ENCODE measurements at regions not wholly inside any gene's neighbourhood (a gene's known extent, or its start where the extent isn't known, plus 50 kb on each side); places are given as distances from the start of the nearest gene placed in this dataset.
A peak's percentile ranks its signal among the peaks of the same experiment; 100 is the strongest.

DNA sequence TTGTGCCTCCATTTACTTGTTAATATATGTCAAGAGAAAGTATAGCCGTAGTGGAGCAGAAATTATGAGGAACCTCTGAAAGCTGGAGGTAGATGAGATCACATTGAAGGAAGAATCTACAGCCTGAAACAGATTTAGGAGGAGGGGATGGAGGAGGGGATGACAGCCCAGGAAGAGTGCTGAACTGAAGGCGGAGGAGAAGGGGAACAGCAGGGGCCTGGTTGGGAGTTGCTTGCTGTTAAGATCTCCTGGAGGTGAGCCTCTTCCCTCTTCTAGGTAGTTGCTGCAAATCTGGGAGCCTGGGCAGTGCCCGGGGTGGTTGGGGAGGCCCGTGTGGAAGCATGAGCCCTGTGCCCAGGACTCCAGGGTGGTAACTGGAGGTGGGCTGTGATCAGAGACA is 111.8 kb upstream of the SEMA6A start:
- DNase-seq (ENCODE audit: low spot score): no peak

DNA sequence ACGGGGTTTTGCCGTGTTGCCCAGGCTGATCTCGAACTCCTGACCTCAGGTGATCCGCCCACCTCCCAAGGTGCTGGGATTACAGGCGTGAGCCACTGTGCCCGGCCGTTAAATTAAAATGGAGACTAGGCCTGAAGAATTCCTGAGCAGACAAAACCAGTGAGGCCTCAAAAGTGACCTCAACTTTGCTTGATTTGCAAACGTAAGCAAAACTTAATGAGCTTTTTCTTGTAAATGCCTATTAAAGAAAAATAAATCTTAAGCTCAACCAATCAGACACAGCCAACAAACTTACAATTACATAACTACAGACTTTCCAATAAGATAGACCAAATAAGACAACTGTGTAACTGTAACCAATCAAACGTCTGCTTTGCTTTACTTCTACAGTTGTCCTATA is 111.3 kb upstream of the SEMA6A start:
- DNase-seq (ENCODE audit: low spot score): no peak

DNA sequence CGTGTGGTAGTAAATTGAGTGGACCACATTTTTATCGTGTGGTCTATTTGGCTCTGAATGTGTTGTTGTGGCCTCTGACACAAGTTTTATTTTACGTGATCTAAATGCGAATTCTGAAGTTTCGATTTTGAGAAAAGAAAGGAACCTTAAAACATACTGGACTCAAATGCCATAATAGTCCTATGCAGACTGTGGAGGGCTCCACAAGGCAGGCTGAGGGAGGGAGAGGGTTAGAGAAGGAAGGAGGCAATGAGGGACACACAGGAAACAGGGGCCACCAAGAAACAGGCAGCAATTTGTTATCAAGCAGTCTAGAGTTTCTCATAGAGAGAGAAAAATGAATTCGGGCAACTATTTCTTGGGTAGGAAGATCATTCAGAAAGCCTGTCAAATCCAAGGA is 110.4 kb upstream of the SEMA6A start:
- DNase-seq (ENCODE audit: low spot score): no peak

DNA sequence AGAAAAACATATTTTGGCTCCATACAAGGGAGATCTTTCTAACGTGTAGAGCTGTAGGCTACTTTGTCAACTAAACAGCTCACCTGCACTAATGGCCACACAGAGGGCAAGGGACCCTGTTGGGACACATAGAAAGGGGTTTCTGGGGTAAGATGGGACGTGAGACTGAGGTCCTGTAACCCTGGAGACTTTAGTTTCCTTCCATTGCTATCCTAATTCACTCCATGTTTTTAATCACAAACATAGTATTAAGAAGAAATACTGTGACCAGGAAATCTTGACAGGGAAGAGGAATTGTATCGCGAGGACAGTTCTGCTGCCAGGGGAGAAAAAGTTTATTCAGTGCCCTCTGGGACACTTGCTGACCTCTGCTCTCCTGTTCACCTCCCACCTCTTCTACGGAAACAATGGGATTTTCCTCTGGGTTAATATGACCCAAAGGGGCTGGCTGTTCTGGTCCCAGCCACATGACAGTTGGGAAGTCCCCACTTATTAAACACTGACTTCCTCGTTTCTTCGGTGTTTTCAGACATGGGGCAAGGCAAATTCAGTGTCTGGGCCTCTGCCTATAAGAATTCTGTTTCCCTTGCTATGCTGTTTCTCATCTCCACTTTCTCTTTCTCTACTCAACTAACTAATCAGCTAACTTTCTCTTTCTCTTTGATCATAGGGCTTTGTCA is 106.9 kb upstream of the SEMA6A start:
- DNase-seq (ENCODE audit: low spot score): no peak

DNA sequence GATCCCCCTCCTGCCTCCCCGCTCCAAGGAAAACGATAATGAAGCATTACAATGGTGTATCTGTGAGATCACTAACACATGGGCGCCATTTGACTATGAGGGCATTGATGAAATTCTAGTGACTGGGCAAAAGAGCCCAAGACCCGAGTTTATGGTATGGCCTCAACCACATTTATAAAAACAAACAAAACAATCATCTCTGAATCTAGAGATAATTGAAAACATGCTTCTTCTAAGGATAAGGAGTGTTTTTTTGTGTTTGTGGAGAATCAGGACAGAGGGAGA is 100.9 kb upstream of the SEMA6A start:
- no peak for DNase-seq (ENCODE audit: low spot score)

DNA sequence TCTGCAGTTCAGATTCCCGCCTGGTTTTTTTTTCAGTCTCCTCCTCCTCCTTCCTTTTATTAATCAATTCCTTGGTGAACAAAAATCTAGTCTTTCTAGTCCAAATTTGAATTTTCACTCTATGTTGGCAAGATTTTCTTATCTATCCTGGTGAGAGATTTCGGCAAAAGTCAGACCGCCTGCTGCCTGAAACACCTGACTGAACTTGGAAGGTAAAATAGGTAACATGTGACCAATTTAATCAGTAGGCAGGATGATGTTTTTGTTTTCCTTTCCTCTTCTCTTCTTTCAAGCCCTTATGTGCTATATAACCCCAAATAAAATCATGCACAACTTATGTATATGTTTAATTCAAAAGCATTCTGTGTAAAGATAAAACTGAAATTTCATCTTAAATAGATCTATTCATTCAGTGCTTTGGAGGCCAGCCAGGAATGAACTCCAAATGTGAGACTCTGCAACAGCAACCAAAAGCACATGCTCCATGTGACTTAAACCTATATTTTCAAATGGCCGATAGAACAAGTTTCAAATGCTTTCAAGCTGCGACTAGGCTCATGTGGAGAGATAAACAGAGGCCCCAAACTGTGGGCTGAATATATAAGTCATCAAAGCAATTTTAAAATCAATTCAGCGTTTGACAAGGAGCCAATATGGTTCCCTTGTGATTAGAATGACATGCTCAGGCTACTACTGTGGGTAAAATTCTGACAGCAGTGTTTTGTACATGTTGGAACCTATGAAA is 100.4 kb upstream of the SEMA6A start:
- DNase-seq (ENCODE audit: low spot score): peak; percentile 89

DNA sequence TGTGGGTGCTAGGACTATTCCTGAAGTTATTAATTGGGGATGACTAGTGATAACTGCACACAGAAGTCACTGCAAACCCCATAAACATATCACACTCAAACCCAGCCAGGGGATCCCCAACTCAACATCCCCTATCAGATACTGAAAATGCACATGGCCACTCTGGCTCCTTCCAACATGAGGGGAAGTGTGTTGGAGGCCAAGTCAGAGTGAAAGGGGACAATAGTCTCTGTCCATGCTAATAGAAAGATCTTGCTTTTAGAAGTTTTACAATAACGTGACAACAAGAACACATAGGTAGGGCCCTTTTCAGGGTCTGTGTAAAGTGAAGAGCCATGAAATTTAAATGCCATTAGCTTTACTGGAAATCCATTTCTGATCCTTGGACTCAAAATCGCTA is 98.8 kb upstream of the SEMA6A start:
- DNase-seq (ENCODE audit: low spot score): no peak

DNA sequence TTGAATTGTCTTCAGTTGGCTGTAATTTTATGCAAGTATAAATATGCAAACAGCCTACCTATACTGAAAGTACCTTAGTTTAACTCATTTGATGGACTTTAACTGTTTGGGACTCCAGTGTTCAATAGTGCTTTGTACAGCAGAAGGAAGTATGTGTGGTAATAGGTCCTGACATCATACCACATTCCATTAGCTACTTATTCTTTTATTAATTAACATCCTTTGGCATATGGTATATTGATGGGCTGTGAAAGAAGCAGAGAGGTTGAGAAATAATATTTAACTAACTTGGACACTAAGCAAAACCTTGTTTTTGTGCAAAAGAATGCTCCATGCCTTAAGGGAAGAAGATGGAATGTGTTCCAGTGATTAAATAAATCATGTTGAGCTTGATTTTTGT is 97.6 kb upstream of the SEMA6A start:
- DNase-seq (ENCODE audit: low spot score): no peak

DNA sequence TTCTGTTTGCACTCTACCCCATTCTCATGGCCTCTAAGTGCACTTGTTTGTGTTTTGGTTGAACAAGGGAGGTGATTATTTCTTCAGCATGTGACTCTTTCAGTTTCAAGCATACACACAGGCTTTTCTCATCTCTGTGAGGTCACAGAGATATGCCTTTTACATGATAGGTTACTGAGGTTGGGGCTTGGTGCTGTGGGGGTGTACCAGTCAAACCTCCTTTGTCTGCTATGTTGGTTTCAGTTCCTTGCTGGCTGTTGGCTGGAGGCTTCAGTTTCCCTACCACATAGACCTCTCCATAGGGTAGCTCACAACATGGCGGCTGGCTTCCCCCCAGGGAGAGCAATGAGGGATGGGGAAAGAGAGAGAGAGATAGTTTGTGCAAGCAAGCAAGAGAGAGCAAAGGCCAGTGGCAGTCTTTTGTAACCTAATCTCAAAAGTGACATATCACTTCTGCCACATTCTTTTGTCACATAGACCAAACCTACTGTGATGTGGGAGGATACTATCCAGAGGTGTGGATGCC is 96.7 kb upstream of the SEMA6A start:
- no peak for DNase-seq (ENCODE audit: low spot score)

DNA sequence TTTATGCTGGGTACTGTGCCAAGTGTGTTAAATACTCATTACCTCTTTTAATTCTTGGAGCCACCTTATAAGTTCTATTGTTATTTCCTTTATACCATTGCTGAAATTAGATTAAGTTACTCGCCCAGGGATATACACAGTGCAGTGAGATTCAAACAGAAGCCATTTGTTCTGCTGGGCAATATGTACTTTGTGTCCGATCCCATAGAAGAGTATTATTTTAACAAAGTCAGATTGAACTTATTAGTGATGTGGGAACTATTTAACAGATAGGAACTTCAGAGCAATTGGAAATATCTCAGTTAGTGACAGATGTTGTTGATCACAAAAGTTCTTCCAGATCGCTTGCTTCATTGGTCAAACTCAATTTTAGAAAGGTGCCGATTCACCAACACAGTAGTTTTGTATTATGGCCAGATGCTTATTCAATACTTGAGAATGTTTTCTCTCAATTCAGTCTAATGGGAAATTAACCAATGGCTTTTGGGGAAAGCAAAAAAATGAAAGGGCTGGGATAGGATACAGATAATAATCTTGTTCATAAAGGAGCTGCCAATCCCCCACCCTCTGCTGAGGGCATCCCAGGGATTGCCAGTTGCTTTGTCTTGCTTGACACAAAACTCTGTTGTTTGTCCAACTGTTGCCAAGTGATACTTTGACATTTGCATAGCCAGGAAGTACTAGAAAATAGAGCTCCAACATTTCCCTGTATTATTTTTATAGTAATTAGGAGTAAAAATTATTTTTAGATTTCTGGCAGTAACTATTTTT is 94.8 kb upstream of the SEMA6A start:
- no peak for DNase-seq (ENCODE audit: low spot score)

DNA sequence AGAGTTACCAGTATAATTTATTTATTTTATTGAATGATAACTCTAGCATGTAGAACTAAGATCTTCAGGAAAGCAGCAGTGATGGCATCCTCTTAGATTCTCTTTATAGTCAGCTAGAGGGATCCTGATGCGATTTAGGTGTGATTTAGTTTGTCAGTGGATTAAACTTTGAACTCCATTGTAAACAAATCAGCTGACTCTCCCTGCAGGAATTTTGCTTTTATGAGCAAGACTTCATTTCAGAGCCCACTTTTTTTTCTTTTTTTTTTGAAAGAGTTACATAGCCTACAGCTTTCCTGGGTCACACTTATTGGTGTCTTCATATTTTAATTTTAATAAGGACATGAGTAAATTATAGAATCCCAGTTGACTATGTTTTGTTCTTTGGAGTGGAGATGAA is 93.8 kb upstream of the SEMA6A start:
- no peak for DNase-seq (ENCODE audit: low spot score)

DNA sequence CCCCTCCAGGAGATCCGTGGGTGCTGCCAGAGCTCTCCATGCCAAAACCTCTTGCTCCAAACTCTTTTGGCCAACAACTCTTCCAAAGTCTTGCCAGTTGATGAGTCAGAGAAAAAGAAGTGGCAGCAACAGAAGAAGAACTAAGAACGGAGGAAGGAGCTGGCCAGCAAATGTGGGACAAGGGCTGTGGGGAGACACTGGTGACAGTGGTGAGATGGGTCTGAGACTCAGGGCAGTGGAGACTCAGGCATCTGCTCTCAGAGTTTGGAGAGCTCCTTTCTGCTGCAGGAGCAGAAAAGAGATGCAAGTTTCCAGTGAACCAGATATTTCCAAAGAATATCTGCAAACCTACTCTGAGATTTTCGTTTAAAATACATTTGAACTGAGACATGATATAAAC is 92.3 kb upstream of the SEMA6A start:
- DNase-seq (ENCODE audit: low spot score): no peak

DNA sequence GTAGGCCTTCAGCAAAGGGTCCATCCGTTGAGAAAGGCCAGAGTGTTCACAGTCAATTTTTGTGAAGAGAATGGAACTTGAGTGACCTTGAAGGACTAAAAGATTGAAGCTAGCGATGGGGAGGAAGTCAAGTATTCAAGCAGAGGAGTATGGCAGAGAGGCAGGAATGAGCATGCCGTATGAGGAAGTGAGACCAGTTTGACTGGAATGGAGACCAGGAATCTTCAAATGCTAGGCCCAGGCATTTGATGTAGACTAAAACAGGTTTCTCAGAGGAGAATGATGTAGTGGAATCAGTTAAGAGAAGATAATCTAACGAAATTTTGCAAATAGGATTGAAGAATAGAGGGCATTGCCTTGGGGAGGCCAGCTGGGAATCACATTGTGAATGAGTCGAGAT is 90.4 kb upstream of the SEMA6A start:
- DNase-seq (ENCODE audit: low spot score): no peak

DNA sequence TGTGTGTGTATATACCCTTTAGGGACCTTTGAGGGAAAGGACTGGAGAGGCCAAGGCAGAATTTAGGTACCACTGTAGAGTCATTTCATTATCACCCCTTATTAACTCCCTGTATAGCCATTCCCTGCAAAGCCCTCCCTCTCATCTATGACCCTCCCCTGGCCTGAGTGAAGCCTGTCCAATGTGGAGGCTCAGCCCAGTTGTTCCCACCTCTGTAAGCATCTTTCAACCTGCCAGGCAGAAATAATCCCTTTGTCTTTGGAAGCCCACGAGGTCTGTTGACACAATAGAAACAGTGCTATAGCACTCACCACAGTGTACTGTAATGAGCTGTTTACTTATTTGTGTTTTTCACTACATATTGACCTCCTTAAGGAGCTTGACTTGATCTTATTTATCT is 88.5 kb upstream of the SEMA6A start:
- DNase-seq (ENCODE audit: low spot score): no peak

DNA sequence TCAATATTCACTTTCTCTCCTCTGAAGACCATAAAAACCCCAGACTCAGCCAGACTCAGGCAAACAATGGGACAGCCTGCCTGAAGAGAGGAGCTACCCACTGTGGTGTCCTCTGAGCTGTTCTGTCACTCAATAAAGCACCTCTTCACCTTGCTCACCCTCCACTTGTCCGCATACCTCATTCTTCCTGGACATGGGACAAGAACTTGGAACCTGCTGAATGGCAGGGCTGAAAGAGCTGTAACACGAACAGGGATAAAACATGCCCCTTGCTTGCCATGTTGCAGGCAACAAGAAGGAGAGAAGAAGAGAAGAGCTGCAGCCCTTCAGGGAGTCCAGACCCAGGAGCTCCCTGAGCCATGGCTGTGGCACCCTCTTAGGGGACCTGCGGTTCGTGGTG is 86.8 kb upstream of the SEMA6A start:
- DNase-seq (ENCODE audit: low spot score): no peak

DNA sequence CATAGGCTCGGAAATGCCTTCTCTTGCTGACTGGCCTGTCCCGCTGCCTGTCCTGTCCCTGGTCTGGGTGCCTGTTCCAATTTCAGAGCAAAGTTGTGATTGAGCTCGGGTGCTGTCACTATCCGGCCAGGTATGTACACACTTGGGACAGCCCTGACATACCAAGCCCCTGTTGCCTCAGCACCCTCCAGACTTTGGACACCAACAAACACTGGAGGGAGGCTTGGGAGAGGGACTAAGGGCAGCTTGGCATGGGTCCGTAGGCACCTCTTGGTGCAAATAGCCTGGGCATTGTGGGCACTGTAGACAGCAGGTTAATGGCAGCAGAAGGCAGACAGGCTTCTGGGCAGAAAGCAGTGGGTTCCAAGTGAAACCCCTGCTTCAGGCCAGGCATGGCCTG is 86.3 kb upstream of the SEMA6A start:
- no peak for DNase-seq (ENCODE audit: low spot score)

DNA sequence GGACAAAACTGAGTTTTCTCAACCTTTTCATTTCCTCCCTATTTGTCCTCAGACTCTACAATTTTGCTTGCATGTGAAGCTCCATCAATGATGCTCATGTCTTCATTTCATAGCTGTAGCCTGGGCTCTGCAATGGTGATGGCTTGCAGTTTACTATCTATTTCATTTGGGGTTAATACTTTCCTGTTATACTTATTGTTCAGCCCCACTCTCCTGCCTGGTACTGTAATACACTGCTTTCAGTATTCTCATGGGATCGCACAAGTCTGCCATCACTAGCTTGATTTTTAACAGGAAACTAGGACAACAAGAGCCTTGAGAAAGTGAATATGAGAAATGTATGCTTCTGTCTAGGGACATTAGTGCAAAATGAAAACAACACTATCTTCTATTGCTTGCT is 84.2 kb upstream of the SEMA6A start:
- DNase-seq (ENCODE audit: low spot score): no peak

DNA sequence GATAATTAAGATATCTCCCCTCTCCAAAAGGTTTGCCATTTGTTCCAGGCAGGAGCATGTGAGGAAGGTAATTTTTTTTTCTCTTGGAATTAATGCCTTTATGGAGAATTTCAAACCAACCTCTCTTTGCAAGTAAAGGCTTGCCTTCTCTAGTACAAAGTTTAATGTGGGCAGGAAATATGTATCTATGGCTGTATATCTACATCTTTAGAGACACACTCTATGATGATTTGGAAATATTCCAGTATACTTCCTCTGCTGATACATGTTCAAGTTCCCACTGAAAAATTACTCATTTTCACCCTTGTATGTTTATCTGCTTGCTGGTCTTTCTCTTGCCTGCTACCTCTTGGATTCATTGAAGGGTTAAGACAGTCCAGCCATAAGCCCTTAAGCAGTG is 83.5 kb upstream of the SEMA6A start:
- DNase-seq (ENCODE audit: low spot score): no peak

DNA sequence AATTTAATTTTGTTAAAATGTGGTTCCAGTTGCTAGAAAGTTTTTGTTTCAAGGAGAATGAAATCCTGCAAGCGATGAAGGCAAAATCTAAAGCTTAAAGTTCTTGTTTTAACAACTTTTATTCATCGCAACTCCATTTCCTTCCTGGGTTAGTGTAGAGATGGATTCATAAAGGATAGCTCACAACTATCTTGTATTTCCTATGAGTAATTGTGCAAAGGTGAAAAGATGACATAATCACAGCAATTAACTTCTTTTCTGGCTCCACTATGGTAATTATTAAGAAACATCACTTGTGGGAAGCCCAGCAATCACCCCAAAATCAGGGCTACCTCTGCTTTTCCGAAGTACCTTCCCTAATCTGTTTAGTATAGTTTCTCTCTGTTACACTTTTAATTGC is 80.8 kb upstream of the SEMA6A start:
- no peak for DNase-seq (ENCODE audit: low spot score)

DNA sequence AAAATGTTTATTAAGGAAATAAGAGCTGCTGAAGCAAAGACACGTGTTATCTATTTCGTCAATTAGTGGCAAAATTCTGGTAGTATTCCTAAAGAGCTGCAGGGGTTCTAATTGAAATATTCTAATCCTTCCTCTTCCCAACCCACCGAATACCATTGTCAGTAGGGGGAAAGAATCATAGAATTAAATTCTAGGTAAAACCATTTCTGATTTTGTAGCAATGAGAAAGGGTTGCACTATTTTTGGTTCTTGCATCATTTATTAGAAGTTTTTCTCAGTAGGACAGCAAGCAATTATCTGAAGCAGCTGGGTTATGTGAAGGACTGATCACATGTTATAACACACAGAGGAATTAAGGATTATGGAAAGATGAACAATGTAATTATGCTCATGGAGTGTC is 80.3 kb upstream of the SEMA6A start:
- DNase-seq (ENCODE audit: low spot score): no peak

DNA sequence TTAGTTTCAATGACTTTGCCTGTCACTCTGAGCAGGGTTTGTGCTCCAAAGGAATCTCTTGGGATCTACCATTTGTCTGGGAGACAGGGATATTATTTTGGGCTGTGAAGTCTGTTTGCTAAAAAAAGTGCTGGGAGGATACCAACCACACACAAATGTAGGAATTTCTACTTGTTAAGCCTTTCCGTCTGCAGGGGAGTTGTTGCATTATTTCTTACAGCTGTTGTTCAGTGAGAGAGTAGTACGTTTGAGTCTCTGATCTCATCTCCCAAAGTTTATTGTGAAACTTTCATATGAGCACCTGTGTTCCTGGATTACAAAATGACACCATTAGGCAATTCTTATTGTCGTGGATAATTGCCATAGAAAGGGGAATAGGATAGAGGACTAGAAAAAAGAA is 78.3 kb upstream of the SEMA6A start:
- DNase-seq (ENCODE audit: low spot score): no peak

DNA sequence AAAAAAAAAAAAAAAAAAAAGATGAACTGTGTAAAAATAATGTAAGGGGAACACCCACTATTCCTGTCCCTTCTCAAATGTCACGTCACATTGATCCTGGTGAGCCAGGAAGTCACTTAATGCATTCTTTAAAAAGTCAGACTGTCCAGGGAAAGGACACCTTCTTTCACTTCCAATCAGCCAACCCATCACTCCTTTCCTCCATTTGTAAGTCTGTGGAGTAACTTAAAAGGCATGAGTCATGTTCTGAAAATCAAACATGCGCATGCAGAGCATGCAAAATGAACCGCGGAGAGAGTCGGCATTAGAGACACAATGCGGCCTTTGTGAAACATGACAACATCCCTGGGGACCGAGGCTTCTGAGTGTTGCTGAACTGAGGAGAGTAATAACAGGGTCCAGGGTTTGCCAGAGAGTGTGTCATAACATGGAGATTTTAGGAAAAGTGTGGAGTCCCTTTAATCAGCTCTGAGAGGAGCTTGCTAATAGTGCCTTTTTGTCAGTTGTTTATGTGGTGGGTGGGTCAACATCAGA is 77.6 kb upstream of the SEMA6A start:
- DNase-seq (ENCODE audit: low spot score): peak; percentile 32

DNA sequence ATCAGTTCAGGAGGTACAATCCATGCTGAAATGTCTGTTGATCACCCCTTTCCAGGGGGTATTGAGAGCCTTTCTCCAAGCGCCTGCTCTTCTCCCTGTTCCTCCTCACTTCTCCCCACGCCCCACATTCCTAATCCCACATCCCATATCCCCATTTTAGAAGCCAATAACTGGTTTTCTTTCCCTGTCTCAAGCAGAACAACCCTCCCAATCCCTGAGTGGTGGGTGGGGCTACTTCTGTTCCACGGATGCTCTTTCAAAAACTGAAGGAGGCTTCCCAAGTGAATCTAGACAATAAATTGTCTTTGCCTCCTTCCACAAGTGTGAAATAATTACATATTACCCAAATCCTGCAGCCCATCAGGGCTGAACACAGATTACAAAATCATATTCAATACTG is 77.0 kb upstream of the SEMA6A start:
- no peak for DNase-seq (ENCODE audit: low spot score)
